Fibroblast of pulmonary artery (primary cell): ENCODE measurements at regions not wholly inside any gene's neighbourhood (a gene's known extent, or its start where the extent isn't known, plus 50 kb on each side); places are given as distances from the start of the nearest gene placed in this dataset.
A peak's percentile ranks its signal among the peaks of the same experiment; 100 is the strongest.

Experiments used
- DNase-seq: peaks from one replicate; pipeline ENCODE4 v3.0.0-alpha.2; 2010; ENCODE audit warnings: low read depth
- H3K4me3 ChIP-seq: replicated peaks from 2 replicates; pipeline ENCODE4 v1.5.1; 2011; ENCODE audit warnings: low read depth, mild to moderate bottlenecking, control low read depth, low read length, moderate library complexity
- CTCF ChIP-seq: IDR thresholded peaks from 2 replicates; pipeline ENCODE4 v1.5.1; 2011; ENCODE audit warnings: mild to moderate bottlenecking, control low read depth, low read length, inconsistent platforms; ENCODE audit errors: missing control alignments

- no peak overlapping the region for H3K4me3 ChIP-seq
- no peak for TF ChIP-seq CTCF
- DNase-seq = peak; percentile 32
Measured at GRCh38 chr15:66907826-66908743, 157.3 kb upstream of the SMAD3 start.

- no peak for DNase-seq
- TF ChIP-seq CTCF = no peak
- no peak overlapping the region for H3K4me3 ChIP-seq
Measured at GRCh38 chr15:66908744-66909095, 156.7 kb upstream of the SMAD3 start.

GRCh38 chr15:66909381-66909890 lies 156.0 kb upstream of the SMAD3 start:
- no peak overlapping the region for H3K4me3 ChIP-seq
- no peak for DNase-seq
- TF ChIP-seq CTCF = no peak

- no peak overlapping the region for H3K4me3 ChIP-seq
- DNase-seq = no peak
- no peak for TF ChIP-seq CTCF
Measured at GRCh38 chr15:66911131-66911700, 154.2 kb upstream of the SMAD3 start.

- DNase-seq = no peak
- H3K4me3 ChIP-seq = no peak overlapping the region
- TF ChIP-seq CTCF = no peak
Measured at GRCh38 chr15:66912001-66912400, 153.4 kb upstream of the SMAD3 start.

- no peak for DNase-seq
- no peak for TF ChIP-seq CTCF
- H3K4me3 ChIP-seq = no peak overlapping the region
Measured at GRCh38 chr15:66912441-66912840, 153.0 kb upstream of the SMAD3 start.
